AG10803 (cell line): ENCODE measurements at regions not wholly inside any gene's neighbourhood (a gene's known extent, or its start where the extent isn't known, plus 50 kb on each side); places are given as distances from the start of the nearest gene placed in this dataset.

Experiments
- DNase-seq: peaks from one replicate; pipeline ENCODE4 v3.0.0; 2010; ENCODE audit warnings: low read depth
- H3K4me3 ChIP-seq: 2 replicates; pipeline ENCODE4 v1.5.1; 2011; ENCODE audit warnings: mild to moderate bottlenecking, low read length, control low read depth
- CTCF ChIP-seq: conservative IDR thresholded peaks from 2 replicates; pipeline ENCODE4 v1.5.1; 2011; ENCODE audit warnings: mild to moderate bottlenecking, low read length, control low read depth, inconsistent platforms

- TF ChIP-seq CTCF: no peak
- no peak for DNase-seq
- no peak overlapping the region for H3K4me3 ChIP-seq
These were observed 162.2 kb downstream of the OLFM1 start for GRCh38 chr9:135249711-135250110.

- H3K4me3 ChIP-seq: no peak overlapping the region
- DNase-seq: no peak
- TF ChIP-seq CTCF: no peak
These were observed 163.9 kb downstream of the OLFM1 start for GRCh38 chr9:135251331-135251761.

- no peak overlapping the region for H3K4me3 ChIP-seq
- DNase-seq: no peak
- no peak for TF ChIP-seq CTCF
These were observed 164.7 kb downstream of the OLFM1 start for GRCh38 chr9:135251996-135252760.

- DNase-seq: no peak
- no peak overlapping the region for H3K4me3 ChIP-seq
- no peak for TF ChIP-seq CTCF
These were observed 165.5 kb downstream of the OLFM1 start for GRCh38 chr9:135252980-135253304.

GRCh38 chr9:135253305-135254004, 166.0 kb downstream of the OLFM1 start:
- H3K4me3 ChIP-seq: no peak overlapping the region
- DNase-seq: no peak
- TF ChIP-seq CTCF: no peak

GRCh38 chr9:135254176-135255032, 166.9 kb downstream of the OLFM1 start:
- DNase-seq: no peak
- no peak for TF ChIP-seq CTCF
- H3K4me3 ChIP-seq: no peak overlapping the region
